SHP77 treated with DMSO at 0.1 percent for 48 hours (cell line): ENCODE measurements at regions not wholly inside any gene's neighbourhood (a gene's known extent, or its start where the extent isn't known, plus 50 kb on each side); places are given as distances from the start of the nearest gene placed in this dataset.
A peak's percentile ranks its signal among the peaks of the same experiment; 100 is the strongest.

Experiments
- DNase-seq: peaks from one replicate; lab custom pipeline; 2025; lab: John Stamatoyannopoulos, UW

DNA sequence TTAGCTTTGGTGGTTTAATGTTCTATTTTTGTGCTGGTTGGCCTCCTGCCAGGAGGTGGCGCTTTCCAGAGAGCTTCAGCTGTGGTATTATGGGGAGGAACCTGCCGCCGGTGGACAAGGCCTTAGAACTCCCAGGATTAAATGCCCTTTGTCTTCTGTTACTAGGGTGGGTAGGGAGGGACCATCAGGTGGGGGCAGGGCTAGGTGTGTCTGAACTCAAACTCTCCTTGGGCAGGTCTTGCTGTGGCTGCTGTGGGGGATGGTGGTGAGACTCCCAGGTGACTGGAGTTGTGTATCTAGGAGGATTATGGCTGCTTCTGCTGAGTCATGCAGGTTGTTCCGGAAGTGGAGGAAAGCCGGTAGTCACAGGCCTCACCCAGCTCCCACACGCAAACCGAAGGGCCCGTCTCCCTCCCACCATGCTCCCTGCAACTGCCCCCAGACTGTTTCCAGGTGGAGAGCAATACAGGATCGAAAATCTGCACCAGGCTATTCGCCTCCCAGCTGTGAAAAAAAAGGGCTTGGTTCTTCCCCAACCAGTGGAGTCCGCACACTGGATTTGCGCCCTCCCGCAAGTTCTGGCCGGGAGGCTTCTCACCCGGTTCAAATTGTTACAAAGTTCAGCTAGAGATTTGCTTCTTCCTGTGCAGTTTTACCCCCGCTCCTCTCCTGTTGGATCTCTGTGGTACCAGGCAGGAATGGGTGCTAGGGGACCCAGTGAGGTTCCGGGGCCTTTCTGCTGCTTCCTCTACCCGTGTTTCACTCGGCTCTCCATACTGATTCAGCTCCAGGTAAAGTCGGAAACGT, 220.5 kb downstream of the CENPF start:
- peak; percentile 42 for DNase-seq

DNA sequence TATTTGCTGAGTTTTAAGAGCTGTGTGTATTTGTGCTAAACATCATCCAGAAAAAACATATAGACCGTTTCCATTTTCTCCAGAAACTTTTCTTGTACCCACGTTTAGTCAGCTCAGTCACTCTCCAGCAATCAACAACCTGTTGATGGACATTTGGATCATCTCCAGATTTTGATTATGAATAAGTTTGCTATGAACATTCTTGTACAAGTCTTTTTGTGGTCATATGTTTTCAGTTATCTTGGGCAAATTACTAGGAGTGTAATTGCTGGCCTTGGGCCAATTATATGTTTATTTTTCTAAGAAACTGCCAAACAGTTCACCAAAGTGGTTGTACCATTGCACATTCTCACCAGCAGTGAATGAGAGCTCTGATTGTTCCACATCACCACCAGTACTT, 221.8 kb downstream of the CENPF start:
- DNase-seq: no peak

- DNase-seq: no peak
Observed at GRCh38 chr1:214826619-214827018, 223.6 kb downstream of the CENPF start.

DNA sequence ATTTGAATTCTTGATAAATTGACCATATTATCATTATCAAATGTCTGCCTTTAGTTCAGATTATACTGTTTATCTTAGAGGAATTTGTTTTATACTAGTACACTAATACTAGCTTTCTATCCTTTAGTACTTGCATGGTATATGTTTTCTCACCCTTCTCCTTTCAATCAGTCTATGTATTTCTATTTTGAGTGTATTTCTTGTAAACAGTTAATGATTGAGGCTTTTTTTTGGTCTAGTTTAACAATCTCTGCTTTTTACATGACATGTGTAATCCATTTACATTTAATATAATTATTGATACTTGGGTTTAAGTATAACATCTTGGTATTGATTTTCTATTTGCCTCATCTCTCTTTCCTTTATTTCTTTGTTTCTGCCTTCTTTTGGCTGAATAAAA, 224.9 kb downstream of the CENPF start:
- DNase-seq: no peak

DNA sequence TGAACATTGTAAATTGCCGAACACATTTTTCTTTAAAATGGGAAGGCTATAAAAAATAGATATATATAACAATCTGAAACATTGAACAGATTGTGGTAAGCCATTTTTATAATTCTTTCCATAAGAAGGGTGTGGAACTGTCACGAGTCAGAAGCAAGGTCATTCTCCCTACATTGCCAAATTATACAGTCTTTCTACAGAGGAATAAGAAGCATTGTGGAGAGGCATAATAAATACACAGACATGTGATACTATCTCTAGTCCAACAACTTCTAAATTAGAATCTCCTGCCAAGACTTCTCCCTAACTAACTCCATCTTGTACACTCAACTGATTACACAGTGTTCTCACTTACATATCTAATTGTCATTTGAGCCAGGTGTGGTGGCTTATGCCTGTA, 227.9 kb downstream of the CENPF start:
- no peak for DNase-seq

DNA sequence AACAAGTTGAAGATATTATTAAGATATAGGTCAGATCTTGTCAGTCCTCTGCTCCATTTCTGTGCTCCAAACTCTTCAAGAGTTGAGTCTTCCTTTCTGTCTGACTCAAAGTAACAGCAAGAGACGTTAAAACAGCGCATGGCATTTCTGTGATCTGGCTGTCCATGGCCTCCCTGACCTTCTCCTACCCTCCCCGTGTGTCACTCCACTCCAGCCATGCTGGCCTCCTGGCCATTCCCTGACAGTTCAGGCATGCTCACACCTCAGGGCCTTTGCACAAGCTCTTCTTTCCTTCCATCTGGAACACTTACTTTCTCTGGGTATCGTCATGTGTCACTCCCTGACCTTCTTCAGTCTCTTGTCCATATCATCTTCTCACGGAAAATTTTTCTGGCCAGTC, 229.0 kb downstream of the CENPF start:
- no peak for DNase-seq

DNA sequence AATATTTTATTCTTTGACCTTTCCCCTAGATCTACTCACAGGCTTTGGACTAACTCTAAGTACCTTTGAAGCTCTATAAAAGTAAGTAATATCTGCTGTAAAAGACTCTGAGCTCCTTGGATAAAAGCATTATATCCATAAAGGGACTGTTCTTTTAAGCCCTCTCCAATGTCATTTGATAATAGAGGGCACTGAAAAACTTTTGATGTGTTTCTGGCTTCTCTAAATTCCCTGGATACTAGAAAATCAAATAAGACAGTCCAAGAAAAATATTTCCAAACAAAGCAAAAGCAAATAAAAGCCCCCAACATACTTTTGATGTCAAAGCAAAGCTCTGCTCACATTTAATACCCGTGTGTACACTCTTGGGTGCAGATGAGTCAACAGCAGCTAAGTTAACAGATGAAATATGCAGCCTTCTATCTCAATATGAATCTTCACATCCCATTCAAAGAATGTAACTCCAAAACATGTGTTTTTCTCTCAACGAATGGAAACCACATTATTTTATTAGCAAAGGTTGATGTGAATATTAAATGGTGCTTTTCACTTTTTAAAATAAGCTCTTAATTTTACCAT, 230.3 kb downstream of the CENPF start:
- no peak for DNase-seq

DNA sequence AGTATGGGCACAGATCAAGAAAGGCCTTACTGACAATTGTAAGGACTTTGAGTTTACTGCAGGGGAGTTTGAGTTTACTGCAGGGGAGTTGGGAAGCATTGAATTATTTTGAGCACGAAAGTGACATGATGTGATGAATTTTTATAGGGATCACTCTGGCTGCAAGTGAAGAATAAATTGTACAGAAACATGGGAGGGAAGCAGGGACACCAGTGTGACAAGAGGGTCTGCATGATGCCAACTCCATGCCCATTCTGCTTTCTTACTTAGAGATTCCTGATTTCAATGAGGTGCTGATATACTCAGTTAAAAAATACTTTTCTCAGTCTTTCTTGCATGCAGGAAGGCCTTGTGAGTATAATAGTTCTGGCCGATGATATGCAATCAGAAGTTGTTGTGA, 234.4 kb downstream of the CENPF start:
- DNase-seq: no peak

DNA sequence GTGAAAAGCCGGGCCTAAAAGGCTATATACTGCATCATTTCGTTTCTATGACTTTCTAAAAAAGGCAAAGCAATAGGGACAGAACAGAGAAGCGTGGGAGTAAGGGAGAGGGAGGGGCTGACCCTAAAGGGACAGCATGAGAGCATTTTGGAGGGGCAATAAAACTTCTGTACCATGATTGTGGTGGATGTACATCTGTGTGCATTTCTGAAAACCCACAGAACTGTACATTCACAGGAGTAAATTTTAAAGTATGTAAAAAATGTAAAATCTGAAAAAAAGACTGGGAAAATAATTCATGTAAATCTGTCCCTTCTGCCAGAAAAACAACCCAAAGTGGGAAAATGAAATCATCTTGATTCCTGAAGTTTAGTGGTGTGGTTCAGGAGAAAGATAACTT, 235.4 kb downstream of the CENPF start:
- no peak for DNase-seq

- no peak for DNase-seq
Observed at GRCh38 chr1:214840356-214840755, 237.4 kb downstream of the CENPF start.

DNA sequence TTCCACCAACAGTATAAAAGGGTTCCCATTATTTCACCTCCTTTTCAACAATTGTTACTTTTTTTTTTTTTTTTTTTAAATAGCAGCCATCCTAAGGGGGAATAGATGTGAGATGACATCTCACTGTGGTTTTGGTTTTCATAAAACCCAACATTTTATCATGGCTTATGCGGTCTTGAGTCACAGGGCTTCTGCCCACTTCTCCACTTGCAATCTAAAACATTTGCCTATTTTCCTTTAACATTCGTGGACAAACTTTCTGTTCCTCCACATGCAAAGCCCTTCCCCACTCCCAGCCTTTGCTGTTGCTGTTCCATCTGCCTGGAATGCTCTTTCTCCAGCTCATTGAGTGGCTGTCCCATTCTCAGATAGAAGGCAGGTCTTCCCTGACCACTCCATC, 239.7 kb upstream of the KCNK2 start:
- no peak for DNase-seq

GRCh38 chr1:214843281-214843680, 239.3 kb upstream of the KCNK2 start:
- DNase-seq: no peak

DNA sequence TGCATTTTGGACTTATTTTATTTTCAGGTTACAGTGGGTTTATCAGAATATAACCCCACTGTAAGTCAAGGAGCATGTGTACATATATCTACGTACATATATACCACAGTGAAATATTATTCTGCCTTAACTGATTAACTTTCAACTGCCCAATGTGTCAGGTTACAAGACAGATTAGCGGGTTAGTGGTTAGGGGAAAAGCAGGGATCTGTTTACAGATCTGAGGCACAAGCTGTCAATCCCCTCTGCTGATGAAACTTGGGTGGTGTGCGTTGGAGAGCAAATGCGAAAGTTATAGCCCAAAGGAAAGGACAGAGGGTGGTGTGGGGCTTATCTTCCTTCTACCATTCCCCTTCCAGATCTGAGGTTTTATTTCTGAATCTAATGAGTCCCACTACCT, 238.2 kb upstream of the KCNK2 start:
- DNase-seq: no peak

GRCh38 chr1:214846276-214846675, 236.3 kb upstream of the KCNK2 start:
- no peak for DNase-seq

- DNase-seq: no peak
Observed at GRCh38 chr1:214847071-214847810, 235.3 kb upstream of the KCNK2 start.

DNA sequence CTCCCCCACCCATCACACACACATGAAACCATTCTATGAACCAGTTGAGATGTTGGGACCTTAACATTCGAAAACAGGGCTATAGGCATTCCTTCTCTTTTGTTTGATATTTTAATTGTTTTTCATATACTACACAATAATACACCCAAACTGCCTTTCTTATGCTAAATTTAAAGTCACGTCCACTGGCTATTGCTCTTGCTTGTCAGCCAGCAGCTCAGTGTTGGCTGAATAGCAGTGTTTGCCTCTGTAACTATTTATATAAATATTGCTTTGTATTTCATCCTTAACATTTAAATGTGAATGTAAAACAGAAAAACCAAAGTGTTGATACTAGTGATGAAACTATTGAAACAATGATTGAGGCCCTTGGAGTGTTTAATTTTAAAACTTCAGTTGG, 234.4 kb upstream of the KCNK2 start:
- no peak for DNase-seq

DNA sequence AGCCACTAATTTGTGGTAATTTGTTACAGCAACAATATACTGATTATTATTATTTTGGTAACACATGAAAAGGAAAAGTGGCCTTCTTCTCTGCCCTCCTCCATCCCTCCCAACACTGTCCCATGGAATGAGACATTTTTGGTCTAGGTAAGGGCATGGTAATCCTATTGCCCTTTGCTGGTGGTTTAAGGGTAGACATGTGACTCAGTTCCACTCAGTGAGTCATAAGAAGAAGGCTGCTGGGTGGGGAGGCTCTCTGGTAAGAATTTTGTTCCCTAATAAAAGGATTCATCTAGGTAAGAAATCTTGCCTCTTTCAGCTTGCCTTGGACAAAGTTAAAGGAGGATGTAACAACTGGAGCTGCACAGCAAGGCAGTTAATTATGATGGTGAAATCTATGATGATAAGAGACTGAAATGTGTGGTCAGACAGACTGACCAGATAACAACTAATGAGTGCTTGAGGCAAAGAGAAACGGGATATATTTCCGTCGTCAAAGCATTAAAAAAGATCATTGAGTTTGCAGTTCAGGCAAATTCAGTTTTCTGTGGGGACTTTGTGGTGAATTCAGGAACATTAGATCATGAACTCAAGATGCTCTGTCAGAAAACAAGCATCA, 232.0 kb upstream of the KCNK2 start:
- no peak for DNase-seq

GRCh38 chr1:214853340-214853739, 229.2 kb upstream of the KCNK2 start:
- no peak for DNase-seq

DNA sequence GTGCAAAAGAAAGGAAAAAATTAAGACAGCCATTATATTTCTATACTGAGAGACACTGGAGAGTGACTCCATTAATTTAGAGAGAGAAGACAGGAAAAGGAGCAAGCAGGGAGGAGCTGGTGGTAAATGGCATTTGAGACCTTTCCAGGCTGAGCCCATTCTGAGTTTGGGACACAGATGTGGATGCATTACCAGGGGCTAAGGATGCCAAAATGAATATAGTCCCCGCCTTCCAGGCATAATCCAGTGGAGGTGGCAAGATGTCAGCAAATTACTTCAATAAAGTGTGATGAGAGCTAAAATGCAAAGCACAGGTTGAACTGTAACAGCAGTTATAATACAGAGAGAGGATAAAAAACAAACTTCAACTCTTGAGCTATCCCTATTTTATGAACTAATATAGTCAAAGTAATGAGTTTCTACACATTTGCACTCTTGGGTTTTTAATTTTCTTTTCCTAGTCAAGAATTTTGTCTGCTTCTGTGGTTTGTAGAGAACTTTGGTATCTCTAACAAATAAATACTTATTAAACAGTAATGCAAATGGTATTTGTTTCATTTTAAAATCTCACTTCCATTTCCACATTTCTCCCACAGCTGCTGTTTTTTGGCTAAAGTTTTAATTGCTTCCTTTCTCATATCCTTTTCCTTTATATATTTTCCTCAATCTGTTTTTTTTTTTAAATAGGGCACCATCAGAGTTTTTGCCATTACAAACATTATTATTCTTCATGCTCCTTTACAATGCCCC, 228.2 kb upstream of the KCNK2 start:
- DNase-seq: no peak

- no peak for DNase-seq
Observed at GRCh38 chr1:214856843-214857242, 225.7 kb upstream of the KCNK2 start.

- DNase-seq: no peak
Observed at GRCh38 chr1:214857716-214858115, 224.8 kb upstream of the KCNK2 start.

DNA sequence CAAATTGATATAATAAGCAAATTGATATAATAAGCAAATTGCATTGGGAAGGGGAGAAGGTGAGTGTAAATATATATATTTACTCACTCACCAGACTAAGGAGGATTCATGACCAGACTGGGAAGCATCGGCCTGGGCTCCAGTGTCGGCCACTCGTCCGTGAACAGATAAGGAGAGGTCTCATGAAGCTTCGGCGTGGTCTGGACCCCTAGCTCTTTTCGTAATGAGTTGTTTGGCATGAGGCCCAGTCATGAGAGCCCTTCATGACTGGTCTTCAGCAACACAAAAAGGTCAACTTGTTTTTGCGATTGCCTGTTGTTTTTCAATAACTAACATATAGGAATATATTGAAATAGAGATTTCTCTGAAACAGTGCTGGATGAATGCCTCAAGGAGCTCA, 222.9 kb upstream of the KCNK2 start:
- peak; percentile 14 for DNase-seq
